GM19324 (cell line): ENCODE measurements at regions not wholly inside any gene's neighbourhood (a gene's known extent, or its start where the extent isn't known, plus 50 kb on each side); places are given as distances from the start of the nearest gene placed in this dataset.

Experiments used
- ATAC-seq: cut with Tn5 transposase; IDR thresholded peaks from one replicate; pipeline ENCODE4 v1.9.1; 2021; ENCODE audit warnings: mild to moderate bottlenecking, moderate library complexity; ENCODE audit not compliant: unreplicated experiment, low FRiP score

- ATAC-seq = no peak
Observed at GRCh38 chr1:239537795-239538194, 151.4 kb downstream of the CHRM3 start.

GRCh38 chr1:239538239-239538988, 152.0 kb downstream of the CHRM3 start:
- no peak for ATAC-seq

- ATAC-seq = no peak
Observed at GRCh38 chr1:239539051-239539450, 152.7 kb downstream of the CHRM3 start.

- ATAC-seq = no peak
Observed at GRCh38 chr1:239539812-239540211, 153.4 kb downstream of the CHRM3 start.

- ATAC-seq = no peak
Observed at GRCh38 chr1:239543873-239544272, 157.5 kb downstream of the CHRM3 start.

- ATAC-seq = no peak
Observed at GRCh38 chr1:239545466-239545865, 159.1 kb downstream of the CHRM3 start.

GRCh38 chr1:239547987-239548386, 161.6 kb downstream of the CHRM3 start:
- no peak for ATAC-seq

GRCh38 chr1:239550178-239550577, 163.8 kb downstream of the CHRM3 start:
- no peak for ATAC-seq

GRCh38 chr1:239555350-239555749, 169.0 kb downstream of the CHRM3 start:
- ATAC-seq = no peak

- ATAC-seq = no peak
Observed at GRCh38 chr1:239558559-239558958, 172.2 kb downstream of the CHRM3 start.

- no peak for ATAC-seq
Observed at GRCh38 chr1:239558991-239559390, 172.6 kb downstream of the CHRM3 start.

GRCh38 chr1:239560921-239561320, 174.6 kb downstream of the CHRM3 start:
- no peak for ATAC-seq

- no peak for ATAC-seq
Observed at GRCh38 chr1:239562095-239562494, 175.7 kb downstream of the CHRM3 start.

GRCh38 chr1:239563681-239564080, 177.3 kb downstream of the CHRM3 start:
- ATAC-seq = no peak

- ATAC-seq = no peak
Observed at GRCh38 chr1:239566074-239566473, 179.7 kb downstream of the CHRM3 start.

- no peak for ATAC-seq
Observed at GRCh38 chr1:239570878-239571277, 184.5 kb downstream of the CHRM3 start.

GRCh38 chr1:239572183-239572582, 185.8 kb downstream of the CHRM3 start:
- no peak for ATAC-seq

- no peak for ATAC-seq
Observed at GRCh38 chr1:239574112-239574511, 187.7 kb downstream of the CHRM3 start.

GRCh38 chr1:239575113-239575512, 188.7 kb downstream of the CHRM3 start:
- ATAC-seq = no peak

- no peak for ATAC-seq
Observed at GRCh38 chr1:239583536-239583935, 197.2 kb downstream of the CHRM3 start.

- no peak for ATAC-seq
Observed at GRCh38 chr1:239586128-239586527, 199.8 kb downstream of the CHRM3 start.

GRCh38 chr1:239587066-239587465, 200.7 kb downstream of the CHRM3 start:
- ATAC-seq = no peak
